Progenitor cell of endocrine pancreas (in vitro differentiated cells): ENCODE measurements at regions not wholly inside any gene's neighbourhood (a gene's known extent, or its start where the extent isn't known, plus 50 kb on each side); places are given as distances from the start of the nearest gene placed in this dataset.

ENCODE experiments used
- DNase-seq: peaks from one replicate; pipeline ENCODE4 v3.0.0; 2021; ENCODE audit warnings: low spot score; ENCODE audit not compliant: unreplicated experiment
- H3K27ac Mint-ChIP-seq: 2 replicates; pipeline ENCODE4 v1.8.0; 2021; ENCODE audit warnings: mild to moderate bottlenecking, moderate library complexity, mixed read lengths
- H3K27me3 Mint-ChIP-seq: 2 replicates; pipeline ENCODE4 v1.8.0; 2021; ENCODE audit warnings: mixed read lengths
- H3K36me3 Mint-ChIP-seq: 2 replicates; pipeline ENCODE4 v1.8.0; 2022; ENCODE audit warnings: mixed read lengths; ENCODE audit not compliant: insufficient read depth
- H3K4me1 Mint-ChIP-seq: 2 replicates; pipeline ENCODE4 v1.8.0; 2021; ENCODE audit warnings: low read depth, mixed read lengths
- H3K4me3 Mint-ChIP-seq: 2 replicates; pipeline ENCODE4 v1.8.0; 2021; ENCODE audit warnings: low read depth, mild to moderate bottlenecking, moderate library complexity, mixed read lengths
- H3K9me3 Mint-ChIP-seq: 2 replicates; pipeline ENCODE4 v1.8.0; 2021; ENCODE audit warnings: low read depth, mixed read lengths
- TF ChIP-seq, protein P1 (sequence below): fragments of 200-600 bp; sonication (generic); IDR thresholded peaks from one replicate; pipeline ENCODE4 v1.5.0; 2021; ENCODE audit warnings: antibody characterized with exemption, mild to moderate bottlenecking; ENCODE audit not compliant: unreplicated experiment

DNA sequence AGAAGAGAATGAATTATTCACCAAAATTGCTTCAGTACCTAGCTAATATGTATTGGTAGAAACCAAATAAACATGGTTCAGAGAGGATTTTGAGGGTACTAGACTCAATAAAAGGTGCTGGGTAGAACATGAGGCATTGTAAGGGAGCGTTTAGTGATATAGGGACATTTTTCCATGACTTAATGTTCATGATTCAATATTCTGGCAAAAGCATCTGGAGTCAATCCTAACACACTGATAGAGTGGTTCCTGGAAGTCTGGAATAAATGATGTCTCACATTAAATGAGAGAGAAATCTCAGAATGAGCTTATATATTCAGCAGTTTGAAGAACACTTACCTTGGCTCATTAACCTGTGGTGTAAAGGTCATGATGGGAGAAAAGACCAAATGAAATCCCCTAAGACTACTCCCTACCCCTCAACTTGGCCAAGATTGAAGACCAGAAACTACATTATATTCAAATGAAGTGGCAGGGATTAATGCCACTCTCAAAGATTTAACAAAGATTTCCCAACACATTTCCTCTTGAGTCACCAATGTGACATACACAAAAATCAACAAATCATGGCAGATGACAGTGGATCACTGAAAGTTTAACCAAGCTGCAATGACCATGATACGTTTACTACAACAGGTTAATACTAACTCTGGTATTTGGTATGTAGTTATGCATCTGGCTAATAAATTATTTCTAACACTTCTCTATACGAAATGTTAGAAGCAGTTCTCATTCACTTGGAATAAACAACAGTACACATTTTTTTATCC is 309.5 kb downstream of the SATB2 start:
- no peak overlapping the region for H3K27ac Mint-ChIP-seq
- H3K27me3 Mint-ChIP-seq = no peaks in the 10 kb centered on the region
- no peaks in the 10 kb centered on the region for H3K9me3 Mint-ChIP-seq
- no peak for DNase-seq
- TF ChIP-seq, protein P1, sequence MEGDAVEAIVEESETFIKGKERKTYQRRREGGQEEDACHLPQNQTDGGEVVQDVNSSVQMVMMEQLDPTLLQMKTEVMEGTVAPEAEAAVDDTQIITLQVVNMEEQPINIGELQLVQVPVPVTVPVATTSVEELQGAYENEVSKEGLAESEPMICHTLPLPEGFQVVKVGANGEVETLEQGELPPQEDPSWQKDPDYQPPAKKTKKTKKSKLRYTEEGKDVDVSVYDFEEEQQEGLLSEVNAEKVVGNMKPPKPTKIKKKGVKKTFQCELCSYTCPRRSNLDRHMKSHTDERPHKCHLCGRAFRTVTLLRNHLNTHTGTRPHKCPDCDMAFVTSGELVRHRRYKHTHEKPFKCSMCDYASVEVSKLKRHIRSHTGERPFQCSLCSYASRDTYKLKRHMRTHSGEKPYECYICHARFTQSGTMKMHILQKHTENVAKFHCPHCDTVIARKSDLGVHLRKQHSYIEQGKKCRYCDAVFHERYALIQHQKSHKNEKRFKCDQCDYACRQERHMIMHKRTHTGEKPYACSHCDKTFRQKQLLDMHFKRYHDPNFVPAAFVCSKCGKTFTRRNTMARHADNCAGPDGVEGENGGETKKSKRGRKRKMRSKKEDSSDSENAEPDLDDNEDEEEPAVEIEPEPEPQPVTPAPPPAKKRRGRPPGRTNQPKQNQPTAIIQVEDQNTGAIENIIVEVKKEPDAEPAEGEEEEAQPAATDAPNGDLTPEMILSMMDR = no peak
- no peaks in the 10 kb centered on the region for H3K4me1 Mint-ChIP-seq
- no peaks in the 10 kb centered on the region for H3K36me3 Mint-ChIP-seq
- no peak overlapping the region for H3K4me3 Mint-ChIP-seq

DNA sequence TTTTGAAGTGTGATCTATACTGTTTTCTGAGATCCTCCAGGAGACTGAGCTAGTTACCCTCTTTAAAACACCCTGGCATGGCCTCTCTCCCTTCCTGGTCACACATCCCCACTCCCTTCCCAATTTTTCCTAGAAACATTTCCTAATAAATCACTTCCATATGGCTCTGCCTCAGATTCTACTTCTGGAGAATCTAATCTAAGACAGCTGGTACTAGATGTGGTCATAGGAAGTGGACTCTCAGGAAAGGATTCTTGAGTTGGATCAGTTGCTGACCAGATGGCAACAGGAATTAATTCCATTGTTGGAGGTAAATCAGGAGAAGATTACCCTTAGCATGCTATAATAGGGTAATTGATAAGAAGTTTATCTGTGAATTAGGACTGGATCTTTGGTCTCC is 310.5 kb downstream of the SATB2 start:
- Mint-ChIP-seq H3K27me3 (no peaks in the 10 kb centered on the region), H3K4me3 (no peak overlapping the region), H3K36me3 (no peaks in the 10 kb centered on the region), H3K27ac (no peak overlapping the region), H3K4me1 (no peaks in the 10 kb centered on the region), H3K9me3 (no peaks in the 10 kb centered on the region)
- TF ChIP-seq, protein P1 = no peak
- DNase-seq = no peak

DNA sequence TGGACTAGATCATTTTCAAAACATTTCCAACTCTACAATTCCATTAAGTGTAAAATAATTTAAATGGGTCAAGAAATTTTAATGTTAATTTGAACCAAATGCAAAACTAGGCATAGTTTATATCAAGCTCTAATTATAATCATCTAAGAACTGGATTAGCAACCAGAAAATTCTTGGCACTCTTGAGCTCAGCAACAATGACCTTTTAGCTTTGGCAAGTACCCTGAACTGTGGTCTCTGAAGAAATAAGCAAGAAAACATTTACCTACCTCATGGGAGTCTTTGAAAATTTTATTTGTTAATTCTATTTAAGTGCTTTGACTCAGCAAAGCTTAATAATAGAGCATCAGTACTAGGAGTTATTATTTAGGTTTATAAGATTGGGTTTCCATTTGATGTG is 313.2 kb downstream of the SATB2 start:
- Mint-ChIP-seq H3K4me3 (no peak overlapping the region), H3K4me1 (no peaks in the 10 kb centered on the region), H3K9me3 (peaks cover 3% of the 10 kb centered on the region), H3K27me3 (no peaks in the 10 kb centered on the region), H3K36me3 (no peaks in the 10 kb centered on the region), H3K27ac (no peak overlapping the region)
- DNase-seq = no peak
- TF ChIP-seq, protein P1 = no peak

DNA sequence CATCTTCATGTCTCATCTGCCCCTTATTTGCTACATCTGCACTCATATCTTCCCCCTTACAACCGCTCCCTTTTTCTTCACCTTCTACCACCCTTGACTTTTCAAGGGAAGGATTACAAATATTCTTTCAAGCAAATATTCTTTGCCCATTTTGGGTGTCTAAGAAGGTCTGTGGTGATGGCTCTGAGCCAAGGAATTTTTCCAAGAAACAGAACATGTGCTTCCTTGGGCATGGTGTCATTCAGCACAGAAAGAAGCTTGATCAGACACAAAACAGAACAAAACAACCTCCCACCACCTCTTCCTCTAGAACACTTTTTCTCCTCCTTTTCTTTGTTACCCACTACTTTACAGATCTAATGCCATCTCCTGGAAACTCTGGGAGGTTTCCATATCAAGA is 313.7 kb downstream of the SATB2 start:
- Mint-ChIP-seq H3K4me3 (no peak overlapping the region), H3K27me3 (no peaks in the 10 kb centered on the region), H3K9me3 (peaks cover 3% of the 10 kb centered on the region), H3K36me3 (no peaks in the 10 kb centered on the region), H3K4me1 (no peaks in the 10 kb centered on the region), H3K27ac (no peak overlapping the region)
- TF ChIP-seq, protein P1 = no peak
- DNase-seq = no peak

DNA sequence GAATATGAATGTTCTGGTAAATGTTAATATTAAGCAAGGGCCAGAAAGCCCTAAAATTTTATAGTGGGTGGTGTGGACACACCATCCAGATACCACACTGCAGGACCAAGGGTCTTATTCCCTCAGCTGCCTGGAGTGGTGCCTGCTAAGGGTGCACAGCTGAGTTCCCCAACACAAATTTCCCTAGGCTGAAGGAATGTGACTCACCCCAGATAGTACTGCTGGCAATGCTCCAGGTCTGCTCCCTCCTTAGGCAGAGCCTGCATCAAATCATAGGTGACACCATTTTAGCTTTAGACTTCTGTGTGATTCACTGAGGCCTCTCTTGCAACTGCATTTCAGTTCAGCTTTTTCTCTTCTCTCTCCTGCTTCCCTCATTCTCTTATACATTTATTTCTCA is 321.1 kb downstream of the SATB2 start:
- TF ChIP-seq, protein P1 = no peak
- Mint-ChIP-seq H3K27ac (no peak overlapping the region), H3K4me1 (peaks cover 5% of the 10 kb centered on the region), H3K4me3 (no peak overlapping the region), H3K9me3 (peaks cover 3% of the 10 kb centered on the region), H3K27me3 (no peaks in the 10 kb centered on the region), H3K36me3 (no peaks in the 10 kb centered on the region)
- DNase-seq = no peak
